ENCODE measurements at regions not wholly inside any gene's neighbourhood (a gene's known extent, or its start where the extent isn't known, plus 50 kb on each side); places are given as distances from the start of the nearest gene placed in this dataset.
"Not testable (repeated sequence)": the region's sequence is repeated elsewhere in the genome, so short reads cannot be mapped to it uniquely, and the experiment has no call there.

DNA sequence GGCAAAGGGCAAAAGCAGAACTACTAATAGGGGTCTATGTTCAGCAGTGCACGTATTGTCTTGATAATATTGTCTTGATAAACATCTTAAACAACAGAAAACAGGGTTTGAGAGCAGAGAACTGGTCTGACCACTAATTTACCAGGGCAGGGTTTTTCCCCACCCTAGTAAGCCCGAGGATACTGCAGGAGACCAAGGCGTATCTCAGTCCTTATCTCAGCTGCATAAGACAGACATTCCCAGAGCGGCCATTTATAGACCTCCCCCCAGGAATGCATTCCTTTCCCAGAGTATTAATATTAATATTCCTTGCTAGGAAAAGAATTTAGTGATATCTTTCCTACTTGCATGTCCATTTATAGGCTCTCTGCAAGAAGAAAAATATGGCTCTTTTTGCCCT lies 222.5 kb upstream of the GRIK2 start:
- H3K36me3 ChIP-seq (replicated peaks in 1 of 2; ENCODE audit: control insufficient read depth in 1 of 2, insufficient read depth in 2 of 2, low read length in 2 of 2); FAIRE-seq; DNase-seq (ENCODE audit: low spot score); H4K20me1 ChIP-seq (ENCODE audit: insufficient read depth, low read length); H3K27ac ChIP-seq (ENCODE audit: extremely low read length, insufficient read depth, low read length); BruUV-seq (replicated peaks); CTCF ChIA-PET (ENCODE audit: low intra/inter-chr PET ratio, low total read pairs); H2AFZ ChIP-seq (ENCODE audit: low read length); ATAC-seq; intact Hi-C loops (cut with micrococcal nuclease; ENCODE audit: unreplicated experiment); H3K4me3 ChIP-seq (replicated peaks in 1 of 3; ENCODE audit: insufficient read depth in 1 of 3, low read depth in 2 of 3, low read length in 3 of 3); H3K4me1 ChIP-seq (ENCODE audit: insufficient read depth, low read length); H3K79me2 ChIP-seq (ENCODE audit: insufficient read depth, low read length); in situ Hi-C loops (cut with HindIII; ENCODE audit: extremely low pct_ligation_motif_present, low pct_unique_long_range_greater_than_20kb); H3K9ac ChIP-seq (ENCODE audit: insufficient read depth, low read depth, low read length); H3K4me2 ChIP-seq (ENCODE audit: low read depth, low read length); H3K9me3 ChIP-seq (ENCODE audit: low read length); POLR2A ChIA-PET; H3K27me3 ChIP-seq (ENCODE audit: control insufficient read depth in 1 of 2, insufficient read depth in 2 of 2, low read length in 2 of 2): not testable (repeated sequence)
- WGBS (ENCODE audit: low lambda C conversion rate): 18% methylated on average over 4 of the region's 4 CpGs

DNA sequence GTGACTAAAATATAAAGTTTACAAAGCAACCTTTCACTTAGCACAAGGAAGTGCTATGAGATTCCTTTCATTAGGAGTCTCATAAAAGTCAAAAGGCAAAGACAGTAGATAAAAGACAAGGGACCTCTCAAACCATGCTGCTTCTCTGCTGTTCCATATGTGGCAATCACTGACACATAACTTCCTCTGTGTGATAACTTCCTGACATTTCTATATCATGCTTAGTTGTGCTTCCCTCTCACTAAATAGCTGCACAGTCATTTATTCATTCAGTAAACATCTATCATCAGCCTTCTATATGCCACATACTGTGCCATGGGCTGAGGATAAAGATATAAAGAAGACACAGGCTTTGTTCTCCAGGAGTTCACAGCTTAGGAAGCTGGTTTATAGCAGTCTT lies 214.8 kb upstream of the GRIK2 start:
- POLR2A ChIA-PET: no interaction called here
- H3K27ac ChIP-seq (ENCODE audit: extremely low read length, insufficient read depth, low read length): no peak overlapping the region
- H3K79me2 ChIP-seq (ENCODE audit: insufficient read depth, low read length): no peaks in the 10 kb centered on the region
- TF ChIP-seq, protein P1, sequence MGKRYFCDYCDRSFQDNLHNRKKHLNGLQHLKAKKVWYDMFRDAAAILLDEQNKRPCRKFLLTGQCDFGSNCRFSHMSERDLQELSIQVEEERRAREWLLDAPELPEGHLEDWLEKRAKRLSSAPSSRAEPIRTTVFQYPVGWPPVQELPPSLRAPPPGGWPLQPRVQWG (CRISPR knock-in tag; IDR thresholded peaks at IDR 0.05; ENCODE audit: borderline replicate concordance, low read depth): no peak
- TF ChIP-seq, protein P2, sequence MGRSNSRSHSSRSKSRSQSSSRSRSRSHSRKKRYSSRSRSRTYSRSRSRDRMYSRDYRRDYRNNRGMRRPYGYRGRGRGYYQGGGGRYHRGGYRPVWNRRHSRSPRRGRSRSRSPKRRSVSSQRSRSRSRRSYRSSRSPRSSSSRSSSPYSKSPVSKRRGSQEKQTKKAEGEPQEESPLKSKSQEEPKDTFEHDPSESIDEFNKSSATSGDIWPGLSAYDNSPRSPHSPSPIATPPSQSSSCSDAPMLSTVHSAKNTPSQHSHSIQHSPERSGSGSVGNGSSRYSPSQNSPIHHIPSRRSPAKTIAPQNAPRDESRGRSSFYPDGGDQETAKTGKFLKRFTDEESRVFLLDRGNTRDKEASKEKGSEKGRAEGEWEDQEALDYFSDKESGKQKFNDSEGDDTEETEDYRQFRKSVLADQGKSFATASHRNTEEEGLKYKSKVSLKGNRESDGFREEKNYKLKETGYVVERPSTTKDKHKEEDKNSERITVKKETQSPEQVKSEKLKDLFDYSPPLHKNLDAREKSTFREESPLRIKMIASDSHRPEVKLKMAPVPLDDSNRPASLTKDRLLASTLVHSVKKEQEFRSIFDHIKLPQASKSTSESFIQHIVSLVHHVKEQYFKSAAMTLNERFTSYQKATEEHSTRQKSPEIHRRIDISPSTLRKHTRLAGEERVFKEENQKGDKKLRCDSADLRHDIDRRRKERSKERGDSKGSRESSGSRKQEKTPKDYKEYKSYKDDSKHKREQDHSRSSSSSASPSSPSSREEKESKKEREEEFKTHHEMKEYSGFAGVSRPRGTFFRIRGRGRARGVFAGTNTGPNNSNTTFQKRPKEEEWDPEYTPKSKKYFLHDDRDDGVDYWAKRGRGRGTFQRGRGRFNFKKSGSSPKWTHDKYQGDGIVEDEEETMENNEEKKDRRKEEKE (IDR thresholded peaks at IDR 0.05): no peak
- TF ChIP-seq ZMAT3 (CRISPR knock-in tag; conservative IDR thresholded peaks at IDR 0.05): no peak
- TF ChIP-seq RAD51 (IDR thresholded peaks at IDR 0.05; ENCODE audit: borderline replicate concordance): no peak
- TF ChIP-seq MXD4 (CRISPR knock-in tag; IDR thresholded peaks at IDR 0.05): no peak
- TF ChIP-seq, protein P3, sequence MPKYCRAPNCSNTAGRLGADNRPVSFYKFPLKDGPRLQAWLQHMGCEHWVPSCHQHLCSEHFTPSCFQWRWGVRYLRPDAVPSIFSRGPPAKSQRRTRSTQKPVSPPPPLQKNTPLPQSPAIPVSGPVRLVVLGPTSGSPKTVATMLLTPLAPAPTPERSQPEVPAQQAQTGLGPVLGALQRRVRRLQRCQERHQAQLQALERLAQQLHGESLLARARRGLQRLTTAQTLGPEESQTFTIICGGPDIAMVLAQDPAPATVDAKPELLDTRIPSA (CRISPR knock-in tag; IDR thresholded peaks at IDR 0.05; ENCODE audit: borderline replicate concordance): no peak
- H3K9ac ChIP-seq (ENCODE audit: insufficient read depth, low read depth, low read length): no peak overlapping the region
- H3K4me2 ChIP-seq (ENCODE audit: low read depth, low read length): no peak overlapping the region
- H3K4me3 ChIP-seq (replicated peaks in 1 of 3; ENCODE audit: insufficient read depth in 1 of 3, low read depth in 2 of 3, low read length in 3 of 3): no peak overlapping the region
- in situ Hi-C loops (cut with HindIII; ENCODE audit: extremely low pct_ligation_motif_present, low pct_unique_long_range_greater_than_20kb): no loop called here
- no peaks in the 10 kb centered on the region for H3K9me3 ChIP-seq (ENCODE audit: low read length)
- no peaks in the 10 kb centered on the region for H4K20me1 ChIP-seq (ENCODE audit: insufficient read depth, low read length)
- no peaks in the 10 kb centered on the region for H3K36me3 ChIP-seq (replicated peaks in 1 of 2; ENCODE audit: control insufficient read depth in 1 of 2, insufficient read depth in 2 of 2, low read length in 2 of 2)
- intact Hi-C loops (cut with micrococcal nuclease; ENCODE audit: unreplicated experiment): no loop called here
- ATAC-seq (no peak), DNase-seq (ENCODE audit: low spot score) (no peak), FAIRE-seq (no peak)
- H3K4me1 ChIP-seq (ENCODE audit: insufficient read depth, low read length): no peaks in the 10 kb centered on the region
- CTCF ChIA-PET (ENCODE audit: low intra/inter-chr PET ratio, low total read pairs): no interaction called here
- no TSS peak for BruUV-seq (replicated peaks)
- no peaks in the 10 kb centered on the region for H3K27me3 ChIP-seq (ENCODE audit: control insufficient read depth in 1 of 2, insufficient read depth in 2 of 2, low read length in 2 of 2)
- H2AFZ ChIP-seq (ENCODE audit: low read length): no peak overlapping the region
